ENCODE measurements at regions not wholly inside any gene's neighbourhood (a gene's known extent, or its start where the extent isn't known, plus 50 kb on each side); places are given as distances from the start of the nearest gene placed in this dataset.

DNA sequence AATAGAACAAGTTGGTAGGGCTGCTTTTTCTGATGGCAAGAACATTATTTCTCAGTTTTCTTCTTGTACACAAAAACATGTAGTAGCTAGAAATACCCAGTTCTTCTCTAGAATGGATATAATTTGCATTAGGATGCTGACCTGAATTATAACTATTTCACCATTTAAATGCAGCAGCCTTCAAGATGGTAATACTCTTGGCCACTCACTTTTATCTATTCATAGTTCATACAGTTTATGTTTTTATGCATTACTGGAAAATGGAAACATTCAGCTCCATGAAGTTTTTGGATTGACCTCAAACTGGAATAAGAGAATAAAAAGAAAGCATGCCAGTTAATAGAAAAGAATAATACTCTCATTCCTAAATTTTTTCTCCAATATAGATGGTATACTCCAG lies 487.4 kb downstream of the PABPC4L start:
- DNase-seq (ENCODE audit: low spot score) (no peak), ATAC-seq (ENCODE audit: low FRiP score) (no peak)
- TF ChIP-seq, protein P1, sequence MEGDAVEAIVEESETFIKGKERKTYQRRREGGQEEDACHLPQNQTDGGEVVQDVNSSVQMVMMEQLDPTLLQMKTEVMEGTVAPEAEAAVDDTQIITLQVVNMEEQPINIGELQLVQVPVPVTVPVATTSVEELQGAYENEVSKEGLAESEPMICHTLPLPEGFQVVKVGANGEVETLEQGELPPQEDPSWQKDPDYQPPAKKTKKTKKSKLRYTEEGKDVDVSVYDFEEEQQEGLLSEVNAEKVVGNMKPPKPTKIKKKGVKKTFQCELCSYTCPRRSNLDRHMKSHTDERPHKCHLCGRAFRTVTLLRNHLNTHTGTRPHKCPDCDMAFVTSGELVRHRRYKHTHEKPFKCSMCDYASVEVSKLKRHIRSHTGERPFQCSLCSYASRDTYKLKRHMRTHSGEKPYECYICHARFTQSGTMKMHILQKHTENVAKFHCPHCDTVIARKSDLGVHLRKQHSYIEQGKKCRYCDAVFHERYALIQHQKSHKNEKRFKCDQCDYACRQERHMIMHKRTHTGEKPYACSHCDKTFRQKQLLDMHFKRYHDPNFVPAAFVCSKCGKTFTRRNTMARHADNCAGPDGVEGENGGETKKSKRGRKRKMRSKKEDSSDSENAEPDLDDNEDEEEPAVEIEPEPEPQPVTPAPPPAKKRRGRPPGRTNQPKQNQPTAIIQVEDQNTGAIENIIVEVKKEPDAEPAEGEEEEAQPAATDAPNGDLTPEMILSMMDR (IDR thresholded peaks at IDR 0.05), result no peak

DNA sequence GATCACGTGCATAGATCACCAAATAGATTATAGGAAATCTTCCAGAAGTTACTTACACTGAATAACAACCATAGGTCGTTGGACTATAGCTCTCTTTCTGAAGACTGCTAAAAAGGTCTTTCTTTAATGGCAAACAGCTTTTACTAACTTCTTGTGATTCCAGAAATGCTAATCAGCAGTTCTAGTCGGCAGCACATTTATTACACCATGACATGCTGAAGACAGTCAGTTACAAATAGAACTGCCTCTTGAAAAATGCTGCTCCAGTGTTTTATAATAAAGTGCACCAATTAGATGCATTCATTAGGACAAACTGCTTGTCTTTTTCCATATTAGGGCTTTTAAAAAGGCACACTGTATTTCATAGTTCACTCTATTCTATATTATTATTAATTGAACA lies 488.2 kb downstream of the PABPC4L start:
- TF ChIP-seq, protein P1 (IDR thresholded peaks at IDR 0.05), result no peak
- ATAC-seq (ENCODE audit: low FRiP score) (no peak), DNase-seq (ENCODE audit: low spot score) (no peak)

DNA sequence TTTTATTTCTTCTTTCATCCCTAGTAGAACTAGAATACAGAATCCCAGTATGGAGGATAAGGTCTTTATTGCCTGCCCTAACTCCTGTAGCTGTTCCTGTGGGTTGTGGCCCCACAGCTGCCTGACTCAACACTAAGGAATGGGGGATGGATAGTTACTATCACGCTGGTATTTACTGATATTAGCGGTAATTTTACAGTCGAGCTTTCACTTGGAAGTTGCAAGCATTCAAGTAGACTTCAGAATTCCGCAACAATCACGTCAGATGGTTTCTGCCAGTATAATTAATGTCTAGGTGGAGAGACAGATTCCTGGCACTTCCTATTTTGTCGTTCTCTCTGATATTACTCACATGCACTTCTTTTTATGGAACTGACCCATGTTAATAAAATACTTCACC lies 489.8 kb downstream of the PABPC4L start:
- no peak for ATAC-seq (ENCODE audit: low FRiP score)

DNA sequence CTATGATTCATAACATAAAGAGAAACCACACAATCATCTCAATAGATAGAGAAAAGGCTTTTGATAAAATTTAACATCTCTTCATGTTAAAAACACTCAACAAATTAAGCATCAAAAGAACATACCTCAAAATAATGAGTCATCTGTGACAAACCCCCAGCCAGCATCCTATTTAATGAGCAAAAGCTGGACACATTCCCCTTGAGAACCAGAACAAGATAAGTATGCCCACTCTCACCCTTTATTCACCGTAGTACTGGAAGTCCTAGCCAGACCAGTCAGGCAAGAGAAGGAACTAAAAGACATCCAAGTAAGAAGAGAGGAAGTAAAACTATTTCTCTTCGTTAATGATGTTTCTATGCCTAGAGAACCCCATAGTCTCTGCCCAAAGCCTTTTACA lies 507.2 kb downstream of the PABPC4L start:
- ATAC-seq (ENCODE audit: low FRiP score), result no peak
- TF ChIP-seq, protein P1 (IDR thresholded peaks at IDR 0.05), result no peak
- DNase-seq (ENCODE audit: low spot score), result no peak

More for the DNA sequence above, 489.8 kb downstream of the PABPC4L start:
- DNase-seq (ENCODE audit: low spot score), result no peak
- TF ChIP-seq, protein P1 (IDR thresholded peaks at IDR 0.05), result no peak

DNA sequence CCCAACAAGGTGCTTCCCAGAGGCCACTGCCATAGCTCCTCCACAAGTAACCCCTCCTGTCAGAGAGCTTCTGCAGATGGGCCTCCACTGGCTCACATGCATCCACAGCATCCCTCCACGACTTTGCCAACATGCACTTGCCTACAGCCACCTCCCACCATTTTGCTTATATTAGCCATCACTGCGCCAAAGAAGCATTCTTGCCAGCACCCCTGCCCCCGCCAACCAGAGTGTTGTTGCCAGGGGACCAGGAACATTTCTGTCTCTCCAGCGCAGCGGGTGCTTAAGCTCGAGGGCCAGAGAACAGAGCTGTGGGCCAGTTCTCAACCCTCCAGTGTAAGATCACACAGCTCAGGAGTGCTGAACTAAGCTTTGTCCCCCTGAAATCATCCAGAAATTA lies 517.6 kb downstream of the PABPC4L start:
- ATAC-seq (ENCODE audit: low FRiP score) (no peak), DNase-seq (ENCODE audit: low spot score) (no peak)
- TF ChIP-seq, protein P1 (IDR thresholded peaks at IDR 0.05), result no peak

DNA sequence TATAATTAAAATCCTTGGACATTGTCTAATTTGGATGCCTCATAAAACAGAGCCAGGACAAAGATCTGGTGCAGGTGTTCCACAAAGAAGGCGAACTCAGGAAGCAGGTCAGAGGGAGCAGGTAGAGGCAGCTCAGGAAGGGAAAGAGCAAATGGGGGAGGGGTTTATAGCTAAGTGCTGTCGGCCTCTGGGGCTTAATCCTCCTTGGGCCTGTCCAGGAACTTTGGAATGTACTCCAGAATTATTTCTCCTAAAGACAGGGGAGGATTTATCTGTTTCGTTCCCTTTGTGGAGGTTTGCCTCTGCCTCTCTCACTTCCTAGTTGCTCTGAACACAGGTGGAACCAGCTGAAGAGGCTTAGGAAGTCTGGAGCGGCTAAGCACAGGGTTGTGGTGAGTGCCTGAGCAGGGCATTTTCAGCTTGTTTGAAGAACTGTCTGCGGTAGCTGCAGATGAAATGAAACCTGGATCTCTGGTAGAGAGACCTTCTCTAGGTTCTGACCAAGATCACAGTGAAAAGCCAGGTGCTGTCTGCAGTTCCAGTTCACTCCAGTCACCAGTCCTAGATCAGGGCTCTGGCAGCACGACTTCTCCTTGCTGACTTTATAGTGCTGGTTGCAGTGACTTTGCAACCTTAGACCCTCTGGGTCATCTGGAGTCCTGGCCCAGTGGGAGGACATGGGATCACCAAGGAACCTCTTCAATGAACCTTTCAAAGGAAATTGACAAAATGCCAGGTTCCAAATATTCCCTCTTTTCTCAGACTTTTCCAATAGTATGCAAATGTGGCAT lies 519.2 kb downstream of the PCDH10 start:
- TF ChIP-seq, protein P1 (IDR thresholded peaks at IDR 0.05), result no peak
- no peak for ATAC-seq (ENCODE audit: low FRiP score)
- DNase-seq (ENCODE audit: low spot score), result no peak

DNA sequence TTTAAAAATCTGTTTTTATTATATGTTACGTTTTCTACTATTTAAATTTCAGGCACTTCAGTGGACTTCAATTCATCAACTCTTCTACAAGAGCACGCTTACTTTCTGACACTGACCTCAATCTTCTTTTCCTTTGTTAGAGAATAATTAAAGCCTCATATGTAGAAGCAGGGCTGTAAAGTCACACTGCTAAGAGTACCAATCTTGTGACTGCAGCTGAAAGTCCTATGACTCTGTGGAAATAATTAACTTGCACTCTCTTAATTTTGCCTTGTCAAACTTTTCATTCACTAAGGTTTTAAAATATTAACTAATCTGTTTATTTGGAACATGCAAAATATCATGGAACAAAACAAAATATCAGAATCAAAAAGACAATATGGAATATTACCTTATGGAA lies 498.1 kb downstream of the PCDH10 start:
- ATAC-seq (ENCODE audit: low FRiP score), result no peak
- no peak for DNase-seq (ENCODE audit: low spot score)
- TF ChIP-seq, protein P1 (IDR thresholded peaks at IDR 0.05), result no peak
